ENCODE measurements at regions not wholly inside any gene's neighbourhood (a gene's known extent, or its start where the extent isn't known, plus 50 kb on each side); places are given as distances from the start of the nearest gene placed in this dataset.

DNA sequence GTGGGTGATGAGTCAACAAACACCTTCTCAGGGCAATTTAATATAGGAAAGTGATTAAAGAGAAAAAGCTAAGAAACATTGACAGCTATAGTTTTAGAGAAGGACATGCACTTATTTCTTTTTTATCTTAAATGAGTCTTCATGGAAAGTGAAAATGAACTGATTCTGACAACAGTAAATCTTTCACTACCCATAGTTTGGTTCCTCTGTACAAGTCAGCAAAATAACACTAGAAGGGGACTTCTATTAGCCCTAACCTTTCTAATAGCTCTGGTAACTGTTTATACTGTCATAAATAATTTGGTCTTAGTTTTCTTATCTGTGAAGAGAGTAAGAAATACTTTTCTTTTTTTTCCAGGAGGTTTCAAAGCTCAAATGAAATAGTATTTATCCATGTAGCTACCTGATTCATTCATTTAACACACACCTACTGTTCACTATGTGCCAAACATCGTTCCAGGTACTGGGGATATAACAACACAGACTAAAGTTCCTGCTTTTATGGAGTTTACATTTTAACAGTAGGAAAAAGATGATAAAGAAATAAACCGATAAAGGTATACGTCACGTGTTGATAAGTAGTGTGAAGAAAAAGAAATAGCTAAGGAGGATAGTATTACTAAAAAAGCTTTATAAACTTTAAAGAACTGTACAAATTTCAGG lies 148.2 kb downstream of the PCSK1 start:
- no peak overlapping the region for H2BK120ac ChIP-seq (replicated peaks; ENCODE audit: low read depth, low read length)
- no peak overlapping the region for H3K4me3 ChIP-seq (ENCODE audit: extremely low read depth in 1 of 4, insufficient read depth in 2 of 4, low read depth in 3 of 4, low read length in 4 of 4)
- TF ChIP-seq TBP (IDR thresholded peaks at IDR 0.05; ENCODE audit: low read depth, low read length) (no peak), SP4 (IDR thresholded peaks at IDR 0.05; ENCODE audit: low read length) (no peak), KDM4A (IDR thresholded peaks at IDR 0.05; ENCODE audit: low read depth, low read length, severe bottlenecking) (no peak)
- no peak overlapping the region for H2BK20ac ChIP-seq (ENCODE audit: low read length)
- H3K27ac ChIP-seq (ENCODE audit: low read depth, low read length), result no peak overlapping the region
- no peak for DNase-seq (ENCODE audit: low read depth in 1 of 2, low spot score in 2 of 2)
- peaks cover 0 to 4% (median 2%) of the 10 kb centered on the region in 4 experiments; a peak in 2 of 7 replicates for H3K4me1 ChIP-seq (replicated peaks in 1 of 4; ENCODE audit: control insufficient read depth in 3 of 4, insufficient read depth in 4 of 4, low read length in 3 of 4)
- H2BK15ac ChIP-seq (ENCODE audit: low read length), result no peak overlapping the region
- H4K91ac ChIP-seq (replicated peaks; ENCODE audit: insufficient read length, low read length), result no peak overlapping the region
- no peaks in the 10 kb centered on the region for H3K9me3 ChIP-seq (ENCODE audit: insufficient read depth in 2 of 2, low read depth in 1 of 2, low read length in 1 of 2)
- no peak overlapping the region for H2AK5ac ChIP-seq (ENCODE audit: low read depth, low read length)
- no peak overlapping the region for H3K14ac ChIP-seq (ENCODE audit: insufficient read length)
- H3K4ac ChIP-seq (replicated peaks; ENCODE audit: insufficient read length, low read depth, low read length), result no peak overlapping the region
- POLR2A ChIA-PET (ENCODE audit: partially characterized antibody), result no interaction called here
- no peak overlapping the region for H4K5ac ChIP-seq (ENCODE audit: insufficient read length, low read depth, low read length)
- H3K27me3 ChIP-seq (replicated peaks in 1 of 4; ENCODE audit: control insufficient read depth in 3 of 4, extremely low read depth in 1 of 4, insufficient read depth in 3 of 4, low read length in 3 of 4), result no peaks in the 10 kb centered on the region
- no peak overlapping the region for H2AFZ ChIP-seq (ENCODE audit: low read length)
- no peak overlapping the region for H2BK12ac ChIP-seq (ENCODE audit: low read depth, low read length)
- no peaks in the 10 kb centered on the region for H3K36me3 ChIP-seq (ENCODE audit: control insufficient read depth in 2 of 4, insufficient read depth in 4 of 4, low read length in 3 of 4)
- no peak overlapping the region for H4K8ac ChIP-seq (ENCODE audit: extremely low read depth, insufficient read depth, low read length)
- CTCF ChIA-PET (ENCODE audit: partially characterized antibody), result interaction anchor here (0.6 to 2.2 kb wide), 7 partner anchors 9 to 313 kb away, joined by 3 to 8 read pairs (median 3); no protein-coding TSS in a partner anchor
- no peak overlapping the region for H3K4me2 ChIP-seq (ENCODE audit: insufficient read depth in 1 of 2, low read depth in 2 of 2, low read length in 2 of 2)
- no peak overlapping the region for H3K56ac ChIP-seq (replicated peaks; ENCODE audit: insufficient read length, low read depth, low read length)
- H3K23ac ChIP-seq (ENCODE audit: insufficient read length), result no peak overlapping the region
- H4K20me1 ChIP-seq (replicated peaks in 1 of 2; ENCODE audit: control insufficient read depth in 1 of 2, insufficient read depth in 2 of 2, low read length in 2 of 2), result no peaks in the 10 kb centered on the region
- H3K18ac ChIP-seq (ENCODE audit: extremely low read depth, low read length), result no peak overlapping the region
- 89 to 100% methylated on average over 3 to 4 of the region's 4 CpGs for WGBS, 2 experiments (ENCODE audit: extremely low coverage in 1 of 2, insufficient coverage in 1 of 2, insufficient read length in 1 of 2, insufficient replicate concordance in 2 of 2, low coverage in 1 of 2, low lambda C conversion rate in 2 of 2, missing lambda C conversion rate in 1 of 2)
- no peak overlapping the region for H2BK5ac ChIP-seq (ENCODE audit: low read depth, low read length)
- no peaks in the 10 kb centered on the region for H3K79me2 ChIP-seq (ENCODE audit: control insufficient read depth in 1 of 2, insufficient read depth in 2 of 2, low read length in 2 of 2)
- no peak overlapping the region for H3K9ac ChIP-seq (replicated peaks in 1 of 4; ENCODE audit: extremely low read depth in 1 of 4, low read depth in 3 of 4, low read length in 3 of 4)
- no peak for FAIRE-seq
- no peaks in the 10 kb centered on the region for H3K23me2 ChIP-seq (ENCODE audit: low read depth, low read length)
- no peaks in the 10 kb centered on the region for H3K79me1 ChIP-seq (ENCODE audit: low read depth, low read length)

Measured in H1 (cell line).